LNCaP clone FGC (cell line): ENCODE measurements at regions not wholly inside any gene's neighbourhood (a gene's known extent, or its start where the extent isn't known, plus 50 kb on each side); places are given as distances from the start of the nearest gene placed in this dataset.

Experiments used
- DNase-seq: peaks from one replicate; pipeline ENCODE4 v3.0.0-alpha.2; 2011; ENCODE audit warnings: low read depth
- H3K4me3 ChIP-seq: 2 replicates; pipeline ENCODE4 v1.5.1; 2011; ENCODE audit warnings: mild to moderate bottlenecking, low read depth, low read length, control low read depth
- CTCF ChIP-seq: IDR thresholded peaks from 2 replicates; pipeline ENCODE4 v1.5.1; 2012; ENCODE audit warnings: mild to moderate bottlenecking; ENCODE audit not compliant: control insufficient read depth, insufficient read depth; ENCODE audit errors: extremely low read depth

GRCh38 chr12:65712260-65713004 lies 111.9 kb upstream of the HMGA2 start:
- no peak for DNase-seq
- no peak overlapping the region for H3K4me3 ChIP-seq
- TF ChIP-seq CTCF = no peak

DNA sequence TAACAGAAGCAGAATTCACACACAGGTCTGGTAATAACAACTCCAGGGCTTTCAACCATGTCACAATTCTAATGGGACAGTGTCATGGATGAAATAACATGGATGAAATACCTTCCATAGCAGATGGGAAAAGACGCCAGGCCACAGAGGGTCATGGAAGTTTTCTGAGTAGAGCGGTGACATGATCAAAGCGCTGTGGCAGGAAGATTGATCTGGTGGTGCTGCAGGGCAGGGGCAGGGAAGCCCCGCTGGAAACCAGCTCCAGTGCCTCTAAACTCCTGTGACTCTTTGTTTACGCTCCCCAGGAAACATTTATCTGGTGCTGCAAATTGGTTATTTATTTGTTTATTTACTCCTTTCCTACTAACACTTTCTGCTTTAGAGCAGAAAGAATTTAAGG lies 108.3 kb upstream of the HMGA2 start:
- DNase-seq = no peak
- H3K4me3 ChIP-seq = no peak overlapping the region
- no peak for TF ChIP-seq CTCF

DNA sequence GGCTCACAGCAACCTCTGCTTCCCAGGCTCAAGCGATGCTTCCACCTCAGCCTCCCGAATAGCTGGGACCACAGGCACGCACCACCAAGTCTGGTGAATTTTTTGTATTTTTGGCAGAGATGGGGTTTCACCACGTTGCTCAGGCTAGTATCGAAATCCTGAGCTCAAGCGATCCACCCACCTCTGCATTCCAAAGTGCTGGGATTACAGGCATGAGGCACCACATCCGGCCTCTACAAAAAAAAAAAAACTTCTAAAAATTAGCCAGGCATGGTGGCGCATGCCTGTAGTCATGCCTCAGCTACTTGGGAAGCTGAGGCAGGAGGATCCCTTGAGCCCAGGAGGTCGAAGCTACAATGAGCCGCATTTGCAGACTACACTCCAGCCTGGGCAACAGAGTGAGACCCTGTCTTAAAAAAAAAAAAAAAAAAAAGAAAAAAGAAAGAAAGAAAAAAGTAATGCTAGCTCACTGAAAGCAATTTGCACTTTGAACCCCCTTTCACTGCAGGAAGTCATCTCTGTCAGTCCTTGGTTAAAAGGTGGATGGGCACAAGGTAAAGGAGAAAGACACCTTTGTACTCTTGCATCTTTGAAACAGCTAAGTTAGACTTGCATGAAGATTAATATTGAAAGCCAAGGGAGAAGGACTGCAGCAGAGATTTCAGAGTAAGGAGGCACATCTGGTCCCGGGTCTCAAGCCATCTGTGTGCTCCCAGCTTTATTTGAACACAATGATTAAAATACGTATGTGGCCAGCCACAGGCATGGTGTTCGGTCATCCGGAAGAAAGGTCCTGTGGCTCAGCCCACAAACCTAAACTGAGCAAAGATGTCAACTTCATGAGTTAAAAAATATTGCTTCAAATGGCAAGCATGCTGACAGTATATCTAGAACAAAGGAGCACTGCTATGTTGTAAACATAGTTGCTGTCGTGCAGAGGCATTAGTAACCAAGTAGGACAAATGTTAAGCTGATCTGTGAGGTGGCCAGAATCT lies 103.8 kb upstream of the HMGA2 start:
- DNase-seq = no peak
- TF ChIP-seq CTCF = no peak
- H3K4me3 ChIP-seq = no peak overlapping the region

DNA sequence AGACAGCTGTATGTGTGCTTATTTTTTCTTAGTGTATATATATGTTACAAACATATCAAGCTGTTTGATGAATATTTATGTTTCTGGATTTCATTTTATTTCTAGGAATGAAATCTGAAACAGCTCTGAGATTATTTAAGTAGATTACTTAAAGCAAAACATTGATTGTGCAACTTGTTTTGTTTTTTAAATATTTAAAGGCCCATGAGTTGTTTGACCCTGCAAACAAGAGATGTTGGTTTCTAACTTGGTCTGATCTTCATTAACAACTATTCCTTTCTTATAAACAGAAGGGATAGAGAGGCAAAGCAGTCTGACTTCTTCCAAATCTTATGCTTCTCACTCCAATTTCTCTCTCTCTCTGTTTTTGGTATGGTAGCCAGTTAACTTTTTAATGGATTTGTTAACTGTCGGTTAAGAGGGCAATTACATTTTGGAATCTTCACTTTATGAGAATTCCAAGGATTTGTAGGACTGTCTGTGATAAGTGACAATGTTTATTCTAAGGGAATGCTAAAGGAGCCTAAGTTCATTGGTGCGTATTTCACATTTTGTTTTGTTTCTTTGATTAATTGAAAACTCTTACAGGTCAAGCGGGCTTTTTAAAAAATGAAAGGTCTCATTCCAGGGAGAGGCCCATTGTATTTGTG lies 102.6 kb upstream of the HMGA2 start:
- no peak overlapping the region for H3K4me3 ChIP-seq
- DNase-seq = no peak
- no peak for TF ChIP-seq CTCF

- TF ChIP-seq CTCF = no peak
Observed at GRCh38 chr12:65725376-65725775, 98.9 kb upstream of the HMGA2 start.

DNA sequence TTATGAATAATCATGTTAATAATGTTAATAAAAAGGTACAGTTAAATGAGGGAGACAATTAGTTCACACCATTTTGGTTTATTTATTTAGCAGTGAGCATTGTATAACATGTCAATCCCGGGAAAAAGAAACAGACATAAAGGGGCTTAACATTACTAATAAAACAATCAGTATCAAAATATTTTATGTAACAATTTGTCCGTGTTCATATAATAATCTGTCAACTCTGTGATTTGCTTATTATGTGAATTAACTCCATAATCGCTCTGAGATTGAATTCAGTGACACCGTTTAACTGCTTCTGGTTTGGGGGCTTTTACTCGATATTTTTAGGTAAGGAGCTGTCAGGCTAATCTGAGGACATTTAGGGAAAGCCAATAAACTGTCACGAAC lies 95.8 kb upstream of the HMGA2 start:
- no peak for TF ChIP-seq CTCF
- no peak overlapping the region for H3K4me3 ChIP-seq
- DNase-seq = no peak

More at GRCh38 chr12:65725376-65725775, 98.9 kb upstream of the HMGA2 start:
- no peak overlapping the region for H3K4me3 ChIP-seq
- DNase-seq = no peak
